Esophagus squamous epithelium (tissue), 4 donors: ENCODE measurements at regions not wholly inside any gene's neighbourhood (a gene's known extent, or its start where the extent isn't known, plus 50 kb on each side); places are given as distances from the start of the nearest gene placed in this dataset.

Experiments
- CTCF ChIP-seq, 6 experiments: fragments of 450-650 bp in 4 of 6; fragments of 200-600 bp in 2 of 6; sonication (generic) in 2 of 6; IDR thresholded peaks; one replicate each; pipeline ENCODE4 v1.5.1; 2016 to 2019; ENCODE audit warnings: antibody characterized with exemption in 6 of 6, mild to moderate bottlenecking in 4 of 6, moderate library complexity in 4 of 6
- POLR2A ChIP-seq, 4 donors: fragments of 450-650 bp; IDR thresholded peaks; one replicate each; pipeline ENCODE4 v1.6.1; 2017; ENCODE audit warnings: antibody characterized with exemption in 4 of 4, mild to moderate bottlenecking in 4 of 4, moderate library complexity in 3 of 4

GRCh38 chr1:234833118-234833517 is 223.1 kb upstream of the IRF2BP2 start:
- no peak for TF ChIP-seq CTCF (IDR thresholded peaks at IDR 0.05)
- TF ChIP-seq POLR2A (IDR thresholded peaks at IDR 0.05): no peak
